Breast epithelium (tissue), 3 donors: ENCODE measurements at regions not wholly inside any gene's neighbourhood (a gene's known extent, or its start where the extent isn't known, plus 50 kb on each side); places are given as distances from the start of the nearest gene placed in this dataset.

Source experiments
- POLR2A ChIP-seq: fragments of 450-650 bp; IDR thresholded peaks from one replicate; pipeline ENCODE4 v1.6.1; 2016; ENCODE audit warnings: antibody characterized with exemption, mild to moderate bottlenecking, moderate library complexity
- POLR2AphosphoS5 ChIP-seq, 3 donors: sonication (generic); formaldehyde crosslinking; IDR thresholded peaks; one replicate each; pipeline ENCODE4 v1.6.1; 2017; ENCODE audit warnings: antibody characterized with exemption in 3 of 3
- TF ChIP-seq, protein P1 (sequence below), 3 donors: fragments of 450-650 bp; IDR thresholded peaks; one replicate each; pipeline ENCODE4 v1.5.1; 2016 to 2017; ENCODE audit warnings: antibody characterized with exemption in 3 of 3, mild to moderate bottlenecking in 3 of 3, moderate library complexity in 3 of 3

DNA sequence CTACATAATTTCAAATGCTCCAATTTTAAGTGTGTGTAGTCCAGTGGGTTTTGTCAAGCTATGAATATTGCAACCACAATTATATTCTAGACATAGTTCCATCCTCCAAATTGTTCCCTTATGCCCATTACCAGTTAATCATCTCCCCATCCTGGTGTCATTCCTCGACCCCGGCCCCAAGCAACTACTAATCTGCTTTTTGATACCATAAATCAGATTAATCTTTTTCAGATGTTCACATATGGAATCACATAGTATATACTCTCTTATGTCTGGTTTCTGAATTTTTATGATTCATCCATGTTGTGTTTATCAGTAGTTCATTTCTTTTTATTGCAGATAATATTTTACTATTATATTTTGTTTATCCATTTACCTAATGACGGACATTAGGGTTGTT lies 148.4 kb upstream of the RORB start:
- no peak for TF ChIP-seq POLR2A
- TF ChIP-seq POLR2AphosphoS5 (IDR thresholded peaks at IDR 0.05): no peak
- TF ChIP-seq, protein P1, sequence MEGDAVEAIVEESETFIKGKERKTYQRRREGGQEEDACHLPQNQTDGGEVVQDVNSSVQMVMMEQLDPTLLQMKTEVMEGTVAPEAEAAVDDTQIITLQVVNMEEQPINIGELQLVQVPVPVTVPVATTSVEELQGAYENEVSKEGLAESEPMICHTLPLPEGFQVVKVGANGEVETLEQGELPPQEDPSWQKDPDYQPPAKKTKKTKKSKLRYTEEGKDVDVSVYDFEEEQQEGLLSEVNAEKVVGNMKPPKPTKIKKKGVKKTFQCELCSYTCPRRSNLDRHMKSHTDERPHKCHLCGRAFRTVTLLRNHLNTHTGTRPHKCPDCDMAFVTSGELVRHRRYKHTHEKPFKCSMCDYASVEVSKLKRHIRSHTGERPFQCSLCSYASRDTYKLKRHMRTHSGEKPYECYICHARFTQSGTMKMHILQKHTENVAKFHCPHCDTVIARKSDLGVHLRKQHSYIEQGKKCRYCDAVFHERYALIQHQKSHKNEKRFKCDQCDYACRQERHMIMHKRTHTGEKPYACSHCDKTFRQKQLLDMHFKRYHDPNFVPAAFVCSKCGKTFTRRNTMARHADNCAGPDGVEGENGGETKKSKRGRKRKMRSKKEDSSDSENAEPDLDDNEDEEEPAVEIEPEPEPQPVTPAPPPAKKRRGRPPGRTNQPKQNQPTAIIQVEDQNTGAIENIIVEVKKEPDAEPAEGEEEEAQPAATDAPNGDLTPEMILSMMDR (IDR thresholded peaks at IDR 0.05): no peak
